Muscle layer of duodenum (tissue), 2 donors: ENCODE measurements at regions not wholly inside any gene's neighbourhood (a gene's known extent, or its start where the extent isn't known, plus 50 kb on each side); places are given as distances from the start of the nearest gene placed in this dataset.

ENCODE experiments used
- H3K27ac ChIP-seq: one replicate; pipeline ENCODE4 v1.7.0; 2013; ENCODE audit warnings: mild to moderate bottlenecking, low read length
- H3K27me3 ChIP-seq: one replicate; pipeline ENCODE4 v1.7.0; 2013; ENCODE audit warnings: low read depth, mild to moderate bottlenecking, control low read depth, low read length
- H3K36me3 ChIP-seq, 2 donors: one replicate each; pipeline ENCODE4 v1.7.0; 2013; ENCODE audit warnings: low read length in 2 of 2, control low read depth in 1 of 2, mild to moderate bottlenecking in 1 of 2; ENCODE audit not compliant: insufficient read depth in 2 of 2, control insufficient read depth in 1 of 2
- H3K4me1 ChIP-seq, 2 donors: one replicate each; pipeline ENCODE4 v1.7.0; 2013; ENCODE audit warnings: low read length in 2 of 2, mild to moderate bottlenecking in 2 of 2, control low read depth in 1 of 2, moderate library complexity in 1 of 2; ENCODE audit not compliant: insufficient read depth in 2 of 2, control insufficient read depth in 1 of 2
- H3K4me3 ChIP-seq, 2 donors: one replicate each; pipeline ENCODE4 v1.7.0; 2013; ENCODE audit warnings: low read length in 2 of 2, low read depth in 1 of 2, mild to moderate bottlenecking in 1 of 2
- H3K9me3 ChIP-seq, 2 donors: one replicate each; pipeline ENCODE4 v1.7.0; 2013; ENCODE audit warnings: low read length in 2 of 2, control low read depth in 1 of 2, mild to moderate bottlenecking in 1 of 2; ENCODE audit not compliant: control insufficient read depth in 1 of 2
- donor health status: healthy.

DNA sequence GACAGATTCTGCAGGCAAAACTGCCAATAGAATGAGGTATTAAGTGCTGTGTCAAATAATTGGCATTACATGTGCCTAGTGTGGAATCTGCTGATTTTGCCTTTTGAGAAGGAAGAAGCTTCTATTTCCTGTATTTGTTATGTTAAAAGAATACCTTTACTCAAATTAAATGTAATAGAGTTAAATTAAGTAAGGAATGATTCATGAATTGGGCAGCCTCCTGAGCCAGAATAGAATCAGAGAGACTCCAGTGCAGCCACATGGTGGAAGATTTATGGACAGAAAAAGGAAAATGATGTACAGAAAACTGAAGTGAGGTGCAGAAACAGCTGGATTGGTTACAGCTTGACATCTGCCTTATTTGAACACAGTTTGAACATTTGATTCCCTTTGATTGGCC, 464.4 kb upstream of the SEMA6A start:
- no peaks in the 10 kb centered on the region for H3K9me3 ChIP-seq
- no peak overlapping the region for H3K27ac ChIP-seq
- H3K4me1 ChIP-seq, result no peaks in the 10 kb centered on the region
- H3K36me3 ChIP-seq, result no peaks in the 10 kb centered on the region
- no peaks in the 10 kb centered on the region for H3K27me3 ChIP-seq
- H3K4me3 ChIP-seq, result no peak overlapping the region

DNA sequence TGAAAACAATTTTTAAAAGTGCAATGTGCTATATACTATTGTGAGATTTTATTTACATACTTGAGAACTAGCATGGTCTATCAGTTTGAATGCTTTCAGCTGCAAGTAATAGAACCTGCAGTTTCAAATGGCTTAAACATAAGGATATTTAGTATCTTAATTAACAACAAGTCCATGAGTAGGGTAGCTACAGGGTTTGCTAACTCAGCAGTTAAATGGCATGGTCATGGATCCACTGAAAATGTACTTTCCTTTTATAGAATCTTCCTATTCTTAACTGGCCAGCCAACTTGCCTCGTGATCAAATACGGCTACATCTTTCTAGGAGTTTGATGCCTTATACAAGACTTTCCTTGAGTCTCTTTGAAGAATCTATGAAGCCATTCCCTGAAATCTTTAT, 452.8 kb upstream of the SEMA6A start:
- no peaks in the 10 kb centered on the region for H3K36me3 ChIP-seq

DNA sequence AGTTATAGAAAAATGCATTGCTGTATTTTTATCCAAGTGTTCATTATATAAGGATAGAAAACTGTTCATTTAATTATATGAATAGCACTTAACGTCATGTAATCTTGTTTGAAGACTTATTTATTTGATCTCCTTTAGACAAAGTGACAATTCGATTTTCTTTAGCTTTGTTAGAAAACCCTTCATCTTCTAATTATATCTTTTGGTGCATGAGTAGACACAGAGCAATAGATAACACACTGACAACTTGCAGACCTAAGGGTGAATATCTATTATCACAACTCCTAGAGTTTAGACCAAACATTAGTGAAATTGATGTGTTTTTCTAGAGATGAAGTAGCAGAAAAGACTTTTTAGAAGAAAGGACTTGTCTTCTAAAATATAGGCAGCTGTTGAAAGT, 446.4 kb upstream of the SEMA6A start:
- no peaks in the 10 kb centered on the region for H3K9me3 ChIP-seq
- no peaks in the 10 kb centered on the region for H3K4me1 ChIP-seq
- H3K27me3 ChIP-seq, result no peaks in the 10 kb centered on the region
- H3K27ac ChIP-seq, result no peak overlapping the region
- no peak overlapping the region for H3K4me3 ChIP-seq
- H3K36me3 ChIP-seq, result no peaks in the 10 kb centered on the region

More for the DNA sequence above, 452.8 kb upstream of the SEMA6A start:
- H3K4me3 ChIP-seq, result no peak overlapping the region
- H3K4me1 ChIP-seq, result no peaks in the 10 kb centered on the region
- no peak overlapping the region for H3K27ac ChIP-seq
- no peaks in the 10 kb centered on the region for H3K27me3 ChIP-seq
- no peaks in the 10 kb centered on the region for H3K9me3 ChIP-seq

DNA sequence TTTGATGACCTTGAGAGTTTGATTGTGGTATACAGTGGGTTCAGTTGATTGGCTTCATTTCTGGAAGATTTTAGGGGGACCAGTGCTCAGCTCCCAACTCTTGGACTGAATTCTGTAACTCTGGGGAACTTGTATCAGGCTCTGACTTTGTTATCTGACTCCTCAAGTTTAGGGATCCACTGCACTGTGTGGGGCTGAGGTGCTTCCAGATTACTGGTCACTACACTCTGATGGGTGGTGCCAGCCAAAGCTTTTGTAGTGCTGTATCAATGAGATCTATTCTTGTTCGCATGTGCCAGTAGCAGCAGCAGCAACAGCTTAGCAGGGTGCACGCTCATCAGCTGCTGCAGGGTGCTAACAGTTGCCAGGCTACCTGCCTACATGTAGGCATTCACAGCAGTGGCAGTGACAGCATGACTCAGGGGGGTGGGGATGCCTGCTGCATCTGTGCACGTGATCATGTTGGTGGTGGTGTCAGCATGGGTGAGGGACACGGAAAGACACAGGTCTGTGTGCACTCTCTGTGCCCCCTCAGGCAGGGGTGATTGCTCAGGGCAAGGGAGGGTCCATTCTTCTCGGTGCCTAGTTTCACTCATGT, 438.8 kb upstream of the SEMA6A start:
- Histone ChIP-seq H3K27me3 (no peaks in the 10 kb centered on the region), H3K27ac (no peak overlapping the region), H3K4me1 (no peaks in the 10 kb centered on the region), H3K36me3 (no peaks in the 10 kb centered on the region), H3K9me3 (peaks cover 0 to 10% of the 10 kb centered on the region in 2 donors), H3K4me3 (no peak overlapping the region)

DNA sequence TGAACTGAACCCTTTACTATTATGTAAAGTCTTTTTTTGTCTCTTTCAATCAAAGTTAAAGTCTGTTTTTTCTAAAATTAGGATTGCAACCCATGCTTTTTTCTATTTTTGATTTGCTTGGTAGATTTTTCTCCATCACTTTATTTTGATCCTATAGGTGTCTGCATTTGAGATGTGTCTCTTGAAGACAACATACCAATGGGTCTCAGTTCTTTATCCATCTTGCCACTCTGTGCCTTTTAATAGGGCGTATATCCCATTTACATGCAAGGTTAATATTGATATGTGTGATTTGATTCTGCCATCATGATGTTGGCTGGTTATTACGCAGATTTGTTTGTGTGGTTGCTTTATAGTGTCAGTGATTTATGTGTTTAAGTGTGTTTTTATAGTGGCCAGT, 436.0 kb upstream of the SEMA6A start:
- no peaks in the 10 kb centered on the region for H3K27me3 ChIP-seq
- H3K27ac ChIP-seq, result no peak overlapping the region
- H3K4me1 ChIP-seq, result no peaks in the 10 kb centered on the region
- no peak overlapping the region for H3K4me3 ChIP-seq
- no peaks in the 10 kb centered on the region for H3K36me3 ChIP-seq
- H3K9me3 ChIP-seq, result peaks cover 0 to 10% of the 10 kb centered on the region in 2 donors

DNA sequence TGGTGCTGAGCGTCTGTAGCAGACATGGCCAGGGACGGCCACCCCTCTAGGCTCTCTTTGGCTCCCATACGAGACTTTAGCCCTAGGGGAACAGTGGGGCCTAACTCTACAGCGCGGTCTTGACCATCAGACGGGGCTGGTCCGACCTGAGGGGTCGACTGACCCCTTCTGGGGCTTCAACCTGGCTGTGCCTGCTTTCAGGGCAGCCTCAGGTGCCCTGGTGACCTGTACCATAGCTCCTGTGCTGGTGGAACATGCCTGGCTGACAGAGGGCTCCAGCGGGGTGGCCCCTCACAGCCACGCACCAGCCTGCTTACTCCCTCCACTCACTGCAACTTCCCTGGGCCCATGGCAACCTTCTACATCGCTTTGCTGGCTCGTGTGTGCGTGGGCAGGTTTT, 423.4 kb upstream of the SEMA6A start:
- Histone ChIP-seq H3K36me3 (no peaks in the 10 kb centered on the region), H3K27ac (no peak overlapping the region), H3K27me3 (no peaks in the 10 kb centered on the region), H3K4me3 (no peak overlapping the region), H3K4me1 (no peaks in the 10 kb centered on the region), H3K9me3 (no peaks in the 10 kb centered on the region)

DNA sequence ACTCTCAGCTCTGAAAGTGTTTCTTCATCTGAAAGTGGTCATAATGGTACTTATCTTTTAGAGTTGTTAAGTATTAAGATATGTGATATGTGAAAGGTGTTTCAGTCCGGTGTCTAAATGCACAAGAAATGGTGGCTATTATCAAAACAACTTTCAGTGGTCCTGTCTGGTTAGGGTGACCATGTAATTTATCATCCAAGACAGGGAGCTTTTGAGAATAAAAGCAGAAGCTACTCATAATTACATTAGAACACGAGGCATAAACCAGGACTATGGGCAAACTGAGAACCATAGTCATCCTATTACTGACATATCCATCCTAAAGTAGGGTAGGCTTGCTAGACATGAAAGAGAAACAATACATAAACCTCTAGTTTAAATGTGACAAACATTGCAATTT, 418.1 kb upstream of the SEMA6A start:
- Histone ChIP-seq H3K4me3 (no peak overlapping the region), H3K4me1 (no peaks in the 10 kb centered on the region), H3K36me3 (no peaks in the 10 kb centered on the region), H3K9me3 (no peaks in the 10 kb centered on the region), H3K27me3 (no peaks in the 10 kb centered on the region), H3K27ac (no peak overlapping the region)

DNA sequence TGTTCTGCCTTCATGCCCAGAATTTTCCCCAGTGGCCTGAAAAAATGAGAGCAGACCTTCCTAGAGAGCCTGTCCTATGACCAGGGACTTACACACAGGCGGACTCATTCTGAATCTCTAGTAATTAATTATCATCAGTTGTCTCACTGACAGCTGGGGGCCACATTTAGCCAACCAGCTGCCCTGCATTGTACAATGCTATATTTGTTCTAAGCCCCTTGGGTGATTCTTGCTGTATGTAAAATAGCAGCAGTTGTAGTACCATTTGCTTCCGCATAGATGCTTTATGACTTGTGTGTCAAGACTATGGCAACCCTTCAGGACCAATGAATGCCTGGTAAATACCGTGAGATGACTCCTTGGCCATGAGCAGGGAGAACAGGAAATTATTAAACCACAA, 415.4 kb upstream of the SEMA6A start:
- no peak overlapping the region for H3K27ac ChIP-seq
- H3K4me3 ChIP-seq, result no peak overlapping the region
- H3K4me1 ChIP-seq, result no peaks in the 10 kb centered on the region
- H3K9me3 ChIP-seq, result no peaks in the 10 kb centered on the region
- no peaks in the 10 kb centered on the region for H3K27me3 ChIP-seq
- no peaks in the 10 kb centered on the region for H3K36me3 ChIP-seq

DNA sequence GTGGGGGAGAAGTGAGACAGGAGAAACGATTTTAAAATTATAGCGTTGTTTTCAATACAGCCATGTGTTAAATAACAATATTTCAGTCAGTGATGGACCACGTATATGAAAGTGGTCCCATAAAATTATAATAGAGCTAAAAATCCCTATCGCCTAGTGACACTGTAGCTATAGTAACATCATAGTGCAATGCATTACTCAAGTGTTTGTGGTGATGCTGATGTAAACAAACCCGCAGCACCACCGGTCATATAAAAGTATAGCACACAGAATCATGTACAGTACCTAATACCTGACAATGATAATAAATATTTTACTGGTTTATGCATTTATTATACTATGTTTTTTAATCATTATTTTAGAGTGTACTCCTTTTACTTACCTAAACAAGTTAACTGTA, 407.4 kb upstream of the SEMA6A start:
- no peaks in the 10 kb centered on the region for H3K4me1 ChIP-seq
- H3K9me3 ChIP-seq, result no peaks in the 10 kb centered on the region
- H3K36me3 ChIP-seq, result no peaks in the 10 kb centered on the region
- no peak overlapping the region for H3K27ac ChIP-seq
- H3K27me3 ChIP-seq, result no peaks in the 10 kb centered on the region
- no peak overlapping the region for H3K4me3 ChIP-seq

DNA sequence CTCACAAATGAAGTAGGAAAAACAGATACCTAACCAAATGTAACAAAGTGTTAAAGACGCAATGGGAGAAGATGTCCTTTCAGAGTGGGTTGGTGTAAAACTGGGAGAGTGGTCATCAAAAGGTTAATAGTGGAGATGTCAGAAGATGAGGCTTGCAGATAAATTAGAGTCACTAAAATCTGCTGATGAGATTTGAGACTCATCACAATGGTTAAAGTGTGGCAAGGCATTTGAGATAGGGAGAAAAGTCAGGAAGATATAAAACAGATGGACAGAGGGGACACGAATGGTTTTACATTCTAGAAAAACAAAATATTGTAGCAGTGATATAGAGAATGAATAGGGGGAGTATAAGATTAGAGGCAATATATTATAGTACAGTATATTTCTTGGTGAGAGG, 406.0 kb upstream of the SEMA6A start:
- H3K4me3 ChIP-seq, result no peak overlapping the region
- H3K4me1 ChIP-seq, result no peaks in the 10 kb centered on the region
- H3K27ac ChIP-seq, result no peak overlapping the region
- H3K9me3 ChIP-seq, result no peaks in the 10 kb centered on the region
- H3K27me3 ChIP-seq, result no peaks in the 10 kb centered on the region
- no peaks in the 10 kb centered on the region for H3K36me3 ChIP-seq

DNA sequence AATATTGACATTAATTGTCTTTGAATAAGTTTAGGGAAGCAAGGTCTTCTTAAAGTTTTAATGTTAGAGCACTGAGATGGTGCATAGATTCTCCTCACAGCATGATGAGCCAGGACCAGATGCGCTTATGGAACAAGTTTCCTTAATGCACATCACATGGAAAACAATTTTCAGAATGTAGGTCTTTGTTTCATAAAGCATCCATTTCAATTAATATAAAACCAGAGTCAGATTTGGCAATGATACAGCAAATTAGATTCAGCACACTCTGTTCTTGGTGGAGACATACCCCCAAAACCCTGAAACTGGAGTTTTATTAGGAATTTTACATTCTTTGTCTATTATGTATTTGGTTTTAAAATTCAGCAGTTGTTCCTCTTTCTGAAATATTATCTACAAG, 402.1 kb upstream of the SEMA6A start:
- Histone ChIP-seq H3K9me3 (no peaks in the 10 kb centered on the region), H3K4me1 (no peaks in the 10 kb centered on the region), H3K36me3 (no peaks in the 10 kb centered on the region), H3K27me3 (no peaks in the 10 kb centered on the region), H3K4me3 (no peak overlapping the region), H3K27ac (no peak overlapping the region)

DNA sequence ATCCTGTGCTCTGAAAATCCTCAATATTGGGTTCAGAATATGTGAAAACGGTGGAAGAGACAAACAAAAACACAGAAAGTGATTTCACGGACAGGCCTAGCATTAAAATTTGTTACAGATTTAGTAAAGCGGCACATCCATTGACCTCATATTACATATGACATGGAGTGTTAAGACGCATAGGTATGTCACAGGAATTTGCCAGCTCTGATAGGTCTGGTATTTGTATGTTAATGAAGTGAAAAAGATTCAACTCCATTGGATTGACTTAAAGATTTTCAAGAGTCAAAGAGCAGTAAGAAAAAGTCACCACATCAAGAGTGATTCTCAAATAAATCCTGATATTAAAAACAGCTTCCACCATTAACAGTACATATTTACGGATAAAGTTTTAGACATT, 396.5 kb upstream of the SEMA6A start:
- Histone ChIP-seq H3K27me3 (no peaks in the 10 kb centered on the region), H3K4me3 (no peak overlapping the region), H3K36me3 (no peaks in the 10 kb centered on the region), H3K9me3 (no peaks in the 10 kb centered on the region), H3K27ac (no peak overlapping the region), H3K4me1 (no peaks in the 10 kb centered on the region)
